ENCODE measurements at regions not wholly inside any gene's neighbourhood (a gene's known extent, or its start where the extent isn't known, plus 50 kb on each side); places are given as distances from the start of the nearest gene placed in this dataset.
"Not testable (repeated sequence)": the region's sequence is repeated elsewhere in the genome, so short reads cannot be mapped to it uniquely, and the experiment has no call there.

- intact Hi-C loops (cut with DNase I), result no loop called here
- no peak for DNase-seq (ENCODE audit: low spot score)
Measured at GRCh38 chr5:159553792-159554191, 223.5 kb upstream of the IL12B start.

- no peak for DNase-seq (ENCODE audit: low spot score)
- intact Hi-C loops (cut with DNase I), result no loop called here
Measured at GRCh38 chr5:159555084-159555483, 224.8 kb upstream of the IL12B start.

- intact Hi-C loops (cut with DNase I), result no loop called here
- no peak for DNase-seq (ENCODE audit: low spot score)
Measured at GRCh38 chr5:159559337-159559736, 229.1 kb upstream of the IL12B start.

- DNase-seq (ENCODE audit: low spot score), result no peak
- intact Hi-C loops (cut with DNase I), result no loop called here
Measured at GRCh38 chr5:159560088-159560487, 229.8 kb upstream of the IL12B start.

- no peak for DNase-seq (ENCODE audit: low spot score)
- intact Hi-C loops (cut with DNase I), result no loop called here
Measured at GRCh38 chr5:159564031-159564430, 233.7 kb upstream of the IL12B start.

- intact Hi-C loops (cut with DNase I), result no loop called here
- DNase-seq (ENCODE audit: low spot score), result no peak
Measured at GRCh38 chr5:159566832-159567231, 236.5 kb upstream of the IL12B start.

- intact Hi-C loops (cut with DNase I), result no loop called here
Measured at GRCh38 chr5:159567461-159567860, 237.2 kb upstream of the IL12B start.

GRCh38 chr5:159571501-159572244 is 241.4 kb upstream of the IL12B start:
- intact Hi-C loops (cut with DNase I), result no loop called here
- DNase-seq (ENCODE audit: low spot score), result no peak

More at GRCh38 chr5:159567461-159567860, 237.2 kb upstream of the IL12B start:
- no peak for DNase-seq (ENCODE audit: low spot score)

- intact Hi-C loops (cut with DNase I), result no loop called here
- no peak for DNase-seq (ENCODE audit: low spot score)
Measured at GRCh38 chr5:159576902-159577301, 246.6 kb upstream of the IL12B start.

- no peak for DNase-seq (ENCODE audit: low spot score)
- intact Hi-C loops (cut with DNase I), result loop anchor here in 1 of 2 donors (10.0 kb wide), 1 partner anchor 263 kb away; no protein-coding TSS in a partner anchor
Measured at GRCh38 chr5:159581502-159582249, 251.4 kb upstream of the IL12B start.

- no peak for DNase-seq (ENCODE audit: low spot score)
- intact Hi-C loops (cut with DNase I), result loop anchor here in 1 of 2 donors (10.0 kb wide), 1 partner anchor 262 kb away; no protein-coding TSS in a partner anchor
Measured at GRCh38 chr5:159582756-159583541, 252.7 kb upstream of the IL12B start.

- DNase-seq (ENCODE audit: low spot score), result no peak
- intact Hi-C loops (cut with DNase I), result loop anchor here in 1 of 2 donors (10.0 kb wide), 1 partner anchor 258 kb away; no protein-coding TSS in a partner anchor
Measured at GRCh38 chr5:159586921-159587320, 256.6 kb upstream of the IL12B start.

- intact Hi-C loops (cut with DNase I), result loop anchor here in 1 of 2 donors (10.0 kb wide), 1 partner anchor 256 kb away; no protein-coding TSS in a partner anchor
- no peak for DNase-seq (ENCODE audit: low spot score)
Measured at GRCh38 chr5:159588941-159589340, 258.7 kb upstream of the IL12B start.

- DNase-seq (ENCODE audit: low spot score), result no peak
- intact Hi-C loops (cut with DNase I), result no loop called here
Measured at GRCh38 chr5:159593518-159594073, 263.3 kb upstream of the IL12B start.

GRCh38 chr5:159595561-159595960 is 265.3 kb upstream of the IL12B start:
- DNase-seq (ENCODE audit: low spot score); intact Hi-C loops (cut with DNase I): not testable (repeated sequence)

GRCh38 chr5:159601216-159601615 is 270.9 kb upstream of the IL12B start:
- intact Hi-C loops (cut with DNase I), result no loop called here
- DNase-seq (ENCODE audit: low spot score), result no peak

- DNase-seq (ENCODE audit: low spot score), result no peak
- intact Hi-C loops (cut with DNase I), result no loop called here
Measured at GRCh38 chr5:159602434-159602833, 272.1 kb upstream of the IL12B start.

GRCh38 chr5:159605585-159605984 is 275.3 kb upstream of the IL12B start:
- intact Hi-C loops (cut with DNase I), result no loop called here
- no peak for DNase-seq (ENCODE audit: low spot score)

- DNase-seq (ENCODE audit: low spot score), result no peak
- intact Hi-C loops (cut with DNase I), result no loop called here
Measured at GRCh38 chr5:159609359-159609758, 279.1 kb upstream of the IL12B start.
